Dermis microvascular lymphatic vessel endothelial cell (primary cell): ENCODE measurements at regions not wholly inside any gene's neighbourhood (a gene's known extent, or its start where the extent isn't known, plus 50 kb on each side); places are given as distances from the start of the nearest gene placed in this dataset.
"Not testable (repeated sequence)": the region's sequence is repeated elsewhere in the genome, so short reads cannot be mapped to it uniquely, and the experiment has no call there.

Experiments
- DNase-seq, 2 donors: peaks; one replicate each; pipeline versions ENCODE4 v3.0.0 to v3.0.0-alpha.2; 2010; ENCODE audit warnings: low read depth in 2 of 2

- DNase-seq = no peak
Measured at GRCh38 chr10:130345728-130346127, 209.5 kb downstream of the GLRX3 start.

GRCh38 chr10:130350996-130351395, 214.8 kb downstream of the GLRX3 start:
- no peak for DNase-seq

- no peak for DNase-seq
Measured at GRCh38 chr10:130351466-130352290, 215.5 kb downstream of the GLRX3 start.

- DNase-seq = no peak
Measured at GRCh38 chr10:130352291-130352645, 216.1 kb downstream of the GLRX3 start.

- no peak for DNase-seq
Measured at GRCh38 chr10:130353928-130354572, 217.9 kb downstream of the GLRX3 start.

- no peak for DNase-seq
Measured at GRCh38 chr10:130354573-130354954, 218.4 kb downstream of the GLRX3 start.

- DNase-seq = no peak
Measured at GRCh38 chr10:130354976-130355795, 219.0 kb downstream of the GLRX3 start.

- not testable (repeated sequence) for DNase-seq
Measured at GRCh38 chr10:130356429-130356828, 220.2 kb downstream of the GLRX3 start.

GRCh38 chr10:130357226-130357625, 221.0 kb downstream of the GLRX3 start:
- DNase-seq = no peak

GRCh38 chr10:130357951-130358350, 221.8 kb downstream of the GLRX3 start:
- DNase-seq = no peak

- DNase-seq = no peak
Measured at GRCh38 chr10:130358981-130359650, 222.9 kb downstream of the GLRX3 start.

- no peak for DNase-seq
Measured at GRCh38 chr10:130359711-130360110, 223.5 kb downstream of the GLRX3 start.

GRCh38 chr10:130360826-130361311, 224.7 kb downstream of the GLRX3 start:
- no peak for DNase-seq

- DNase-seq = no peak
Measured at GRCh38 chr10:130361351-130362105, 225.3 kb downstream of the GLRX3 start.

- DNase-seq = no peak
Measured at GRCh38 chr10:130362308-130362761, 226.1 kb downstream of the GLRX3 start.

- no peak for DNase-seq
Measured at GRCh38 chr10:130363051-130363450, 226.9 kb downstream of the GLRX3 start.

- DNase-seq = no peak
Measured at GRCh38 chr10:130363899-130364445, 227.8 kb downstream of the GLRX3 start.

- DNase-seq = no peak
Measured at GRCh38 chr10:130364631-130365411, 228.6 kb downstream of the GLRX3 start.

GRCh38 chr10:130368761-130369560, 232.8 kb downstream of the GLRX3 start:
- no peak for DNase-seq
